Aorta (tissue), 5 donors: ENCODE measurements at regions not wholly inside any gene's neighbourhood (a gene's known extent, or its start where the extent isn't known, plus 50 kb on each side); places are given as distances from the start of the nearest gene placed in this dataset.

Experiments used
- ATAC-seq: fragments of 200-7000 bp; cut with Tn5 transposase; one replicate; pipeline ENCODE4 v1.9.1; 2022; ENCODE audit warnings: moderate library complexity; ENCODE audit not compliant: low FRiP score
- DNase-seq, 2 donors: peaks; one replicate each; pipeline ENCODE4 v3.0.0-alpha.2; 2020
- H3K27ac ChIP-seq, 2 donors: one replicate each; pipeline ENCODE4 v1.5.1; 2013; ENCODE audit warnings: low read length in 2 of 2, mild to moderate bottlenecking in 2 of 2, moderate library complexity in 2 of 2, control low read depth in 1 of 2, inconsistent platforms in 1 of 2, low read depth in 1 of 2
- H3K27me3 ChIP-seq, 2 donors: one replicate each; pipeline ENCODE4 v1.6.1; 2013; ENCODE audit warnings: control low read depth in 1 of 2, low read length in 1 of 2, mild to moderate bottlenecking in 1 of 2, moderate library complexity in 1 of 2; ENCODE audit not compliant: insufficient read depth in 2 of 2, control insufficient read depth in 1 of 2
- H3K36me3 ChIP-seq, 2 donors: one replicate each; pipeline ENCODE4 v1.6.1; 2013; ENCODE audit warnings: control low read depth in 1 of 2, low read length in 1 of 2, mild to moderate bottlenecking in 1 of 2; ENCODE audit not compliant: insufficient read depth in 2 of 2, control insufficient read depth in 1 of 2
- H3K4me1 ChIP-seq, 2 donors: one replicate each; pipeline ENCODE4 v1.6.1; 2013; ENCODE audit warnings: low read length in 2 of 2, control low read depth in 1 of 2, mild to moderate bottlenecking in 1 of 2, moderate library complexity in 1 of 2; ENCODE audit not compliant: insufficient read depth in 2 of 2, control insufficient read depth in 1 of 2
- H3K4me3 ChIP-seq, 2 donors: one replicate each; pipeline ENCODE4 v1.5.1; 2013; ENCODE audit warnings: low read length in 2 of 2, control low read depth in 1 of 2, mild to moderate bottlenecking in 1 of 2
- H3K9me3 ChIP-seq: one replicate; pipeline ENCODE4 v1.6.1; 2013; ENCODE audit warnings: mild to moderate bottlenecking, low read length; ENCODE audit not compliant: control insufficient read depth
- WGBS, 2 donors: extraction: QIAGEN DNeasy Blood & Tissue Kit; methylation state at CpG; one replicate each; pipeline ENCODE4 v1.1.7; 2013; 5-methylcytosine and 5-hydroxymethylcytosine counted together
- intact Hi-C, 2 donors: fragments of 100-400 bp; cut with DNase I; formaldehyde crosslinking; loops; one replicate each; pipeline versions ENCODE4 v1.14.2 to v1.15.0; 2022
- donor health status: healthy with polysubstance abuse.
- donor health status: Bipolar disorder and iron deficiency.
- donor health status: DM: no; HTN: no; CAD: no.
- donor health status: DM: no; HTN: no; CAD: no.
- donor health status: DM: yes; HTN: yes; CAD: no.

- Histone ChIP-seq H3K27ac (no peak overlapping the region), H3K4me3 (no peak overlapping the region), H3K9me3 (no peaks in the 10 kb centered on the region), H3K36me3 (no peaks in the 10 kb centered on the region), H3K4me1 (no peaks in the 10 kb centered on the region), H3K27me3 (no peaks in the 10 kb centered on the region)
- ATAC-seq (no peak), DNase-seq (peak; percentile 21 to 47)
- WGBS, 2 donors = 58 to 84% methylated on average over 4 of the region's 4 CpGs
- intact Hi-C loops = no loop called here
Measured at GRCh38 chr2:239694487-239694886, 293.7 kb upstream of the HDAC4 start.

DNA sequence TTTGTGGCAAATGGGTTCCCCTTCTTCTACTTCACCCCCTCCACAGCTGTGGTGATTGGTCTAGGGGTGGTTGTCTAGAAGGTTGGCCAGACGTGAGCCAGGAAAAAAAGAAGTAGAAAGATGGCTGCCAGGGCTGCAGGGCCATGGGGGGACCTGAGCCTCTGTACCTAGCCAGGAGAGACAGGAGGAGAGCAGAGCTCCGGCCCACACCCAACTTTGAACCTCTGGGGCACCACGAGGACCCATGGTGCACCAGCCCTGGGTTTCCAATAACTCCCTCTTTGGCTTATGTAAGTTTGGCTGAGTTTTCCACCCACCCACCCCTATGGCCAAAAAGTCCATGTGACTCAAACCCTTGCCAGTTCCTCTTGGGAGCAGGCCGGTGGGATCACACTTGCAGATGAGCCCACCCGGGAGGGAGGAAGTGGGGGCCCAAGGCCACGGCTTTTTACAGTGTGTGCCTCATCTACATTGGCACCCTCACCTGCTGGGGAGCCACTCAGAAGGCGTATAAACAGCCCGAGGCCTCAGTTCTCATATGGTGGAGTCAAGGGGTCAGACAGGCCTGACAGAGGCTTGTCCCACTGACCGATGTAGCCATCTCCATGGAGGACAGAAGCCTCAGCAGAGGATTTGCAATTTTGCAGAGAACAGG lies 293.1 kb upstream of the HDAC4 start:
- H3K36me3 ChIP-seq = no peaks in the 10 kb centered on the region
- ATAC-seq (no peak), DNase-seq (peak; percentile 38 to 63)
- no peaks in the 10 kb centered on the region for H3K4me1 ChIP-seq
- intact Hi-C loops = no loop called here
- H3K9me3 ChIP-seq = no peaks in the 10 kb centered on the region
- 90 to 94% methylated on average over 9 of the region's 9 CpGs for WGBS, 2 donors
- H3K27ac ChIP-seq = no peak overlapping the region
- H3K4me3 ChIP-seq = no peak overlapping the region
- H3K27me3 ChIP-seq = no peaks in the 10 kb centered on the region

- H3K4me3 ChIP-seq = no peak overlapping the region
- 90 to 95% methylated on average over 11 of the region's 11 CpGs for WGBS, 2 donors
- DNase-seq (peak; percentile 27 to 30), ATAC-seq (no peak)
- H3K36me3 ChIP-seq = no peaks in the 10 kb centered on the region
- no peak overlapping the region for H3K27ac ChIP-seq
- intact Hi-C loops = no loop called here
- no peaks in the 10 kb centered on the region for H3K9me3 ChIP-seq
- H3K4me1 ChIP-seq = no peaks in the 10 kb centered on the region
- H3K27me3 ChIP-seq = no peaks in the 10 kb centered on the region
Measured at GRCh38 chr2:239693330-239693729, 292.5 kb upstream of the HDAC4 start.

GRCh38 chr2:239692919-239693318 lies 292.1 kb upstream of the HDAC4 start:
- WGBS, 2 donors = 92 to 93% methylated on average over 7 of the region's 7 CpGs
- Histone ChIP-seq H3K9me3 (no peaks in the 10 kb centered on the region), H3K27me3 (no peaks in the 10 kb centered on the region), H3K36me3 (no peaks in the 10 kb centered on the region), H3K27ac (no peak overlapping the region), H3K4me3 (no peak overlapping the region), H3K4me1 (no peaks in the 10 kb centered on the region)
- DNase-seq (no peak), ATAC-seq (no peak)
- intact Hi-C loops = no loop called here

GRCh38 chr2:239692362-239692851 lies 291.6 kb upstream of the HDAC4 start:
- no peaks in the 10 kb centered on the region for H3K9me3 ChIP-seq
- DNase-seq (peak in 1 of 2 donors; percentile 28), ATAC-seq (no peak)
- no peaks in the 10 kb centered on the region for H3K4me1 ChIP-seq
- H3K27ac ChIP-seq = no peak overlapping the region
- no peaks in the 10 kb centered on the region for H3K27me3 ChIP-seq
- WGBS, 2 donors = 83 to 87% methylated on average over 8 of the region's 8 CpGs
- intact Hi-C loops = no loop called here
- H3K36me3 ChIP-seq = no peaks in the 10 kb centered on the region
- no peak overlapping the region for H3K4me3 ChIP-seq

GRCh38 chr2:239691720-239692119 lies 290.9 kb upstream of the HDAC4 start:
- Histone ChIP-seq H3K4me3 (no peak overlapping the region), H3K27ac (no peak overlapping the region), H3K36me3 (no peaks in the 10 kb centered on the region), H3K27me3 (no peaks in the 10 kb centered on the region), H3K9me3 (no peaks in the 10 kb centered on the region), H3K4me1 (no peaks in the 10 kb centered on the region)
- 94% methylated on average over 10 of the region's 10 CpGs for WGBS, 2 donors
- intact Hi-C loops = no loop called here
- no peak for ATAC-seq
- DNase-seq = peak in 1 of 2 donors; percentile 18

- H3K4me1 ChIP-seq = no peaks in the 10 kb centered on the region
- H3K27ac ChIP-seq = no peak overlapping the region
- DNase-seq (peak in 1 of 2 donors; percentile 43), ATAC-seq (peak; percentile 9)
- WGBS, 2 donors = 67 to 68% methylated on average over 36 to 46 of the region's 46 CpGs
- H3K27me3 ChIP-seq = no peaks in the 10 kb centered on the region
- no peak overlapping the region for H3K4me3 ChIP-seq
- no peaks in the 10 kb centered on the region for H3K9me3 ChIP-seq
- intact Hi-C loops = no loop called here
- no peaks in the 10 kb centered on the region for H3K36me3 ChIP-seq
Measured at GRCh38 chr2:239690651-239691631, 290.1 kb upstream of the HDAC4 start.

DNA sequence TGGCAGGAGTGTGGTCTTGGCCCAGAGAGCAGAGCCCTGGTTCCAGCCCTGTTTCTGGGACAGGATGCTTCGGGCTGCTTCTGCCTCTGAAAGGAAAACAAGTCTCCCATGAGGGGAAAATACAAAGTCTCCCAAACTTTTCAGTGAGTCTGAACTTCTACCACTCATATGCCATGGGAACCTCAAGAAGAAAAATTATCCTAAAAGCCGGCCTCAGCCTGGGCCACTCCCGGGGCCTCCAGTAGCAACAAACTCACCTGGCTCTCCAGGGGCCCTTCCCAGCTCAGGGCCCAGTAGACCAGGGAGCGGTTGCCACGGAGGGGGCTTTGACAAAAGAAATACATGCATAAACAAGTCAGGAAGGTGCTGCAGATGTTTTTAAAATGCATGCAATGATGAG lies 289.2 kb upstream of the HDAC4 start:
- no peaks in the 10 kb centered on the region for H3K9me3 ChIP-seq
- no peak overlapping the region for H3K4me3 ChIP-seq
- DNase-seq = peak in 1 of 2 donors; percentile 14
- no peaks in the 10 kb centered on the region for H3K4me1 ChIP-seq
- no peak for ATAC-seq
- H3K36me3 ChIP-seq = no peaks in the 10 kb centered on the region
- H3K27ac ChIP-seq = no peak overlapping the region
- no peaks in the 10 kb centered on the region for H3K27me3 ChIP-seq
- intact Hi-C loops = no loop called here
- 77 to 86% methylated on average over 5 of the region's 5 CpGs for WGBS, 2 donors
